SU-DHL-6 (cell line): ENCODE measurements at regions not wholly inside any gene's neighbourhood (a gene's known extent, or its start where the extent isn't known, plus 50 kb on each side); places are given as distances from the start of the nearest gene placed in this dataset.
"Not testable (repeated sequence)": the region's sequence is repeated elsewhere in the genome, so short reads cannot be mapped to it uniquely, and the experiment has no call there.

Experiments
- H2AFZ ChIP-seq: fragments of 200-600 bp; sonication (generic); 2 replicates; pipeline ENCODE4 v1.6.1; 2014; ENCODE audit warnings: low read depth, mild to moderate bottlenecking, moderate library complexity, mixed read lengths, antibody characterized with exemption, low read length; ENCODE audit not compliant: severe bottlenecking
- H3F3A ChIP-seq: fragments of 200-600 bp; shearing (Covaris generic); 2 replicates; pipeline ENCODE4 v1.6.0; 2016; ENCODE audit warnings: antibody characterized with exemption, mild to moderate bottlenecking; ENCODE audit not compliant: insufficient read depth
- H3K27ac ChIP-seq: fragments of 200-600 bp; sonication (generic); 2 replicates; pipeline ENCODE4 v1.5.1; 2016; ENCODE audit warnings: low read depth, mild to moderate bottlenecking, low read length, moderate library complexity, mixed read lengths
- H3K27me3 ChIP-seq: fragments of 200-600 bp; sonication (generic), shearing (Covaris generic); 2 replicates; pipeline ENCODE4 v1.6.0; 2014; ENCODE audit warnings: mild to moderate bottlenecking, low read length
- H3K36me3 ChIP-seq: fragments of 200-600 bp; sonication (generic); 2 replicates; pipeline ENCODE4 v1.6.1; 2014; ENCODE audit warnings: mild to moderate bottlenecking, low read length, mixed read lengths
- H3K4me2 ChIP-seq: fragments of 300-600, 200-600 bp; shearing (Covaris generic), sonication (generic); 2 replicates; pipeline ENCODE4 v1.6.0; 2014; ENCODE audit warnings: low read length, low read depth, mild to moderate bottlenecking; ENCODE audit not compliant: poor library complexity, severe bottlenecking
- H3K4me3 ChIP-seq: fragments of 200-600 bp; sonication (generic); 2 replicates; pipeline ENCODE4 v1.5.1; 2014; ENCODE audit warnings: antibody characterized with exemption, low read length, mild to moderate bottlenecking, mixed read lengths; ENCODE audit not compliant: insufficient read depth, poor library complexity, severe bottlenecking
- H3K79me2 ChIP-seq: fragments of 200-600 bp; sonication (generic); 2 replicates; pipeline ENCODE4 v1.6.1; 2014; ENCODE audit warnings: mild to moderate bottlenecking, low read length, moderate library complexity; ENCODE audit not compliant: insufficient read depth
- H3K9ac ChIP-seq: fragments of 200-600 bp; sonication (generic); 2 replicates; pipeline ENCODE4 v1.7.0; 2014; ENCODE audit warnings: mild to moderate bottlenecking, low read length
- H3K9me2 ChIP-seq: fragments of 200-600 bp; sonication (generic); replicated peaks from 2 replicates; pipeline ENCODE4 v1.6.1; 2014; ENCODE audit warnings: low read length; ENCODE audit not compliant: insufficient read depth
- H3K9me3 ChIP-seq: fragments of 200-600 bp; sonication (generic); 2 replicates; pipeline ENCODE4 v1.6.1; 2014; ENCODE audit warnings: low read length, mixed read lengths; ENCODE audit not compliant: insufficient read depth
- H4K20me1 ChIP-seq: fragments of 200-600 bp; sonication (generic); 2 replicates; pipeline ENCODE4 v1.6.1; 2014; ENCODE audit warnings: low read depth, mild to moderate bottlenecking, antibody characterized with exemption, low read length, moderate library complexity, mixed read lengths
- CTCF ChIP-seq: fragments of 200-600 bp; sonication (generic); IDR thresholded peaks from one replicate; pipeline ENCODE4 v1.5.1; 2017; ENCODE audit warnings: antibody characterized with exemption, mild to moderate bottlenecking, low read length, moderate library complexity; ENCODE audit not compliant: insufficient read depth, poor library complexity, severe bottlenecking
- EZH2phosphoT487 ChIP-seq: fragments of 200-600 bp; sonication (generic), shearing (Covaris generic); conservative IDR thresholded peaks from 2 replicates; pipeline ENCODE4 v1.6.1; 2018; ENCODE audit warnings: mild to moderate bottlenecking, antibody characterized with exemption, low read length, moderate library complexity, mixed read lengths

GRCh38 chr14:105635560-105635959, 109.2 kb downstream of the TMEM121 start:
- H2AFZ ChIP-seq = no peak overlapping the region
- no peaks in the 10 kb centered on the region for H3K79me2 ChIP-seq
- no peaks in the 10 kb centered on the region for H3F3A ChIP-seq
- TF ChIP-seq EZH2phosphoT487 = no peak
- no peak for TF ChIP-seq CTCF
- no peaks in the 10 kb centered on the region for H3K27me3 ChIP-seq
- no peaks in the 10 kb centered on the region for H4K20me1 ChIP-seq
- no peak overlapping the region for H3K4me3 ChIP-seq
- H3K27ac ChIP-seq = no peak overlapping the region
- no peaks in the 10 kb centered on the region for H3K9me2 ChIP-seq
- H3K9me3 ChIP-seq = 0 out of 2 replicates have a peak, but pooled peaks cover 6% of the 10 kb centered on the region
- H3K36me3 ChIP-seq = no peaks in the 10 kb centered on the region
- H3K9ac ChIP-seq = no peak overlapping the region
- no peak overlapping the region for H3K4me2 ChIP-seq

GRCh38 chr14:105636021-105636420, 109.6 kb downstream of the TMEM121 start:
- H3K36me3 ChIP-seq, H3K4me3 ChIP-seq, H3K9me3 ChIP-seq, H3K27ac ChIP-seq, H3K9me2 ChIP-seq, H2AFZ ChIP-seq, H3K27me3 ChIP-seq, H4K20me1 ChIP-seq, H3K9ac ChIP-seq, H3K4me2 ChIP-seq, H3K79me2 ChIP-seq, H3F3A ChIP-seq: not testable (repeated sequence)

- Histone ChIP-seq H3F3A (no peaks in the 10 kb centered on the region), H3K27me3 (no peaks in the 10 kb centered on the region), H3K36me3 (no peaks in the 10 kb centered on the region), H3K9me2 (no peaks in the 10 kb centered on the region), H2AFZ (no peak overlapping the region), H3K4me2 (no peak overlapping the region), H4K20me1 (no peaks in the 10 kb centered on the region), H3K27ac (no peak overlapping the region), H3K9me3 (0 out of 2 replicates have a peak, but pooled peaks cover 6% of the 10 kb centered on the region), H3K4me3 (no peak overlapping the region), H3K9ac (no peak overlapping the region), H3K79me2 (no peaks in the 10 kb centered on the region)
- TF ChIP-seq EZH2phosphoT487 (no peak), CTCF (no peak)
Observed at GRCh38 chr14:105636935-105637334, 110.6 kb downstream of the TMEM121 start.

GRCh38 chr14:105637345-105637744, 111.0 kb downstream of the TMEM121 start:
- not testable (repeated sequence) for H3K9me2 ChIP-seq, H3K36me3 ChIP-seq, H3K27me3 ChIP-seq, H3K4me3 ChIP-seq, H2AFZ ChIP-seq, H3K4me2 ChIP-seq, H3K9me3 ChIP-seq, H3K79me2 ChIP-seq, H4K20me1 ChIP-seq, H3K9ac ChIP-seq, H3K27ac ChIP-seq, H3F3A ChIP-seq

- not testable (repeated sequence) for H3K36me3 ChIP-seq, H3K9ac ChIP-seq, H3K79me2 ChIP-seq, H3F3A ChIP-seq, H3K9me3 ChIP-seq, H4K20me1 ChIP-seq, H3K4me2 ChIP-seq, H2AFZ ChIP-seq, H3K27me3 ChIP-seq, H3K4me3 ChIP-seq, H3K27ac ChIP-seq, H3K9me2 ChIP-seq
Observed at GRCh38 chr14:105639969-105640931, 113.9 kb downstream of the TMEM121 start.
